H9 (cell line): ENCODE measurements at regions not wholly inside any gene's neighbourhood (a gene's known extent, or its start where the extent isn't known, plus 50 kb on each side); places are given as distances from the start of the nearest gene placed in this dataset.

Experiments used
- DNase-seq: peaks from one replicate; pipeline ENCODE4 v3.0.0-alpha.2; 2017
- H2AFZ ChIP-seq: one replicate; pipeline ENCODE4 v1.6.1; 2013; ENCODE audit warnings: mild to moderate bottlenecking, low read length, control low read depth, moderate library complexity
- H2AK5ac ChIP-seq: 2 replicates; pipeline ENCODE4 v1.6.1; 2013; ENCODE audit warnings: low read length, control low read depth, mixed read lengths; ENCODE audit not compliant: insufficient read length
- H2BK120ac ChIP-seq: one replicate; pipeline ENCODE4 v1.6.1; 2013; ENCODE audit warnings: low read depth, mild to moderate bottlenecking, low read length, control low read depth, inconsistent platforms; ENCODE audit not compliant: poor library complexity, severe bottlenecking
- H2BK12ac ChIP-seq: 2 replicates; pipeline ENCODE4 v1.6.1; 2013; ENCODE audit warnings: low read length, control low read depth, mixed read lengths, low read depth; ENCODE audit not compliant: insufficient read length
- H2BK15ac ChIP-seq: 2 replicates; pipeline ENCODE4 v1.6.1; 2013; ENCODE audit warnings: low read depth, low read length, control low read depth
- H2BK20ac ChIP-seq: one replicate; pipeline ENCODE4 v1.6.1; 2013; ENCODE audit warnings: low read depth, mild to moderate bottlenecking, low read length, control low read depth, inconsistent platforms; ENCODE audit not compliant: poor library complexity, severe bottlenecking
- H2BK5ac ChIP-seq: 2 replicates; pipeline ENCODE4 v1.6.1; 2013; ENCODE audit warnings: low read length, control low read depth, mixed read lengths; ENCODE audit not compliant: insufficient read length
- H3K14ac ChIP-seq: 2 replicates; pipeline ENCODE4 v1.6.1; 2013; ENCODE audit warnings: low read length, control low read depth; ENCODE audit not compliant: insufficient read depth
- H3K18ac ChIP-seq: 2 replicates; pipeline ENCODE4 v1.6.1; 2013; ENCODE audit warnings: low read depth, mild to moderate bottlenecking, mixed read lengths, low read length, control low read depth; ENCODE audit not compliant: insufficient read length
- H3K23ac ChIP-seq: 2 replicates; pipeline ENCODE4 v1.6.1; 2013; ENCODE audit warnings: low read length, control low read depth, mixed read lengths, low read depth; ENCODE audit not compliant: insufficient read length
- H3K23me2 ChIP-seq: 2 replicates; pipeline ENCODE4 v1.6.1; 2013; ENCODE audit warnings: low read depth, mild to moderate bottlenecking, mixed read lengths, low read length, control low read depth; ENCODE audit not compliant: insufficient read length, poor library complexity, severe bottlenecking
- H3K27ac ChIP-seq: 2 replicates; pipeline ENCODE4 v1.5.1; 2013; ENCODE audit warnings: low read length, control low read depth, mixed read lengths, low read depth; ENCODE audit not compliant: insufficient read length
- H3K27me3 ChIP-seq: 2 replicates; pipeline ENCODE4 v1.6.1; 2013; ENCODE audit warnings: low read length, control low read depth, inconsistent platforms; ENCODE audit not compliant: insufficient read depth
- H3K4ac ChIP-seq: 2 replicates; pipeline ENCODE4 v1.6.1; 2013; ENCODE audit warnings: low read depth, mild to moderate bottlenecking, control low read depth, inconsistent platforms, low read length, moderate library complexity
- H3K4me1 ChIP-seq: 2 replicates; pipeline ENCODE4 v1.6.1; 2013; ENCODE audit warnings: low read length, control low read depth, inconsistent platforms; ENCODE audit not compliant: insufficient read depth
- H3K4me2 ChIP-seq: 2 replicates; pipeline ENCODE4 v1.6.1; 2013; ENCODE audit warnings: low read length, control low read depth, mixed read lengths; ENCODE audit not compliant: insufficient read length, insufficient read depth
- H3K56ac ChIP-seq: 2 replicates; pipeline ENCODE4 v1.6.1; 2013; ENCODE audit warnings: low read depth, mild to moderate bottlenecking, mixed read lengths, low read length, control low read depth; ENCODE audit not compliant: insufficient read length
- H3K79me1 ChIP-seq: 2 replicates; pipeline ENCODE4 v1.6.1; 2013; ENCODE audit warnings: low read depth, mild to moderate bottlenecking, moderate library complexity, low read length, control low read depth, inconsistent platforms; ENCODE audit not compliant: insufficient read depth, poor library complexity, severe bottlenecking
- H3K79me2 ChIP-seq: 2 replicates; pipeline ENCODE4 v1.6.1; 2013; ENCODE audit warnings: low read length, control low read depth, inconsistent platforms; ENCODE audit not compliant: insufficient read depth
- H3K9ac ChIP-seq: 2 replicates; pipeline ENCODE4 v1.6.1; 2013; ENCODE audit warnings: low read length, control low read depth, mixed read lengths; ENCODE audit not compliant: insufficient read length; ENCODE audit errors: extremely low read depth
- H3K9me3 ChIP-seq: one replicate; pipeline ENCODE4 v1.6.1; 2013; ENCODE audit warnings: low read depth, low read length, inconsistent platforms; ENCODE audit not compliant: control insufficient read depth
- H3T11ph ChIP-seq: one replicate; pipeline ENCODE4 v1.6.1; 2013; ENCODE audit warnings: mild to moderate bottlenecking, low read length, control low read depth, inconsistent platforms
- H4K20me1 ChIP-seq: one replicate; pipeline ENCODE4 v1.6.1; 2013; ENCODE audit not compliant: control insufficient read depth, insufficient read length, insufficient read depth
- H4K5ac ChIP-seq: 2 replicates; pipeline ENCODE4 v1.6.1; 2013; ENCODE audit warnings: low read depth, mild to moderate bottlenecking, mixed read lengths, low read length, control low read depth; ENCODE audit not compliant: insufficient read length
- H4K8ac ChIP-seq: replicated peaks from 2 replicates; pipeline ENCODE4 v1.6.1; 2013; ENCODE audit warnings: low read length, control low read depth, mixed read lengths, low read depth; ENCODE audit not compliant: insufficient read length
- H4K91ac ChIP-seq: 2 replicates; pipeline ENCODE4 v1.6.1; 2013; ENCODE audit warnings: low read depth, mild to moderate bottlenecking, moderate library complexity, mixed read lengths, low read length, control low read depth; ENCODE audit not compliant: insufficient read length
- H3K27ac Mint-ChIP-seq, 3 experiments: 2 replicates in 2 of 3; 3 replicates in 1 of 3; pipeline ENCODE4 v1.8.0; 2020 to 2021; ENCODE audit warnings: mixed read lengths in 3 of 3, mild to moderate bottlenecking in 1 of 3, moderate library complexity in 1 of 3
- H3K27me3 Mint-ChIP-seq: 2 replicates; pipeline ENCODE4 v1.8.0; 2021; ENCODE audit warnings: low read depth, mild to moderate bottlenecking, moderate library complexity, mixed read lengths
- H3K36me3 Mint-ChIP-seq, 3 experiments: 2 replicates in 2 of 3; 3 replicates in 1 of 3; pipeline ENCODE4 v1.8.0; 2020 to 2021; ENCODE audit warnings: low read depth in 3 of 3, mixed read lengths in 3 of 3; ENCODE audit not compliant: insufficient read depth in 1 of 3
- H3K4me1 Mint-ChIP-seq, 2 experiments: 2 replicates each; pipeline ENCODE4 v1.8.0; 2020; ENCODE audit warnings: mixed read lengths in 2 of 2
- H3K4me3 Mint-ChIP-seq, 2 experiments: 2 replicates in 1 of 2; 3 replicates in 1 of 2; pipeline ENCODE4 v1.8.0; 2020 to 2021; ENCODE audit warnings: mild to moderate bottlenecking in 2 of 2, mixed read lengths in 2 of 2, moderate library complexity in 1 of 2
- H3K9me3 Mint-ChIP-seq, 2 experiments: 2 replicates in 1 of 2; 3 replicates in 1 of 2; pipeline ENCODE4 v1.8.0; 2020; ENCODE audit warnings: mild to moderate bottlenecking in 2 of 2, mixed read lengths in 2 of 2, moderate library complexity in 1 of 2
- CTCF ChIP-seq: fragments of 200-600 bp; sonication (generic); conservative IDR thresholded peaks from 3 replicates; pipeline ENCODE4 v1.8.0; 2021; ENCODE audit warnings: antibody characterized with exemption, mild to moderate bottlenecking
- WGBS: extraction: QIAGEN DNeasy Blood & Tissue Kit; methylation state at CpG from one replicate; pipeline ENCODE4 v1.1.7; 2013; ENCODE audit warnings: missing lambda C conversion rate, low lambda C conversion rate, mixed read lengths; ENCODE audit not compliant: insufficient read length; ENCODE audit errors: extremely low coverage; 5-methylcytosine and 5-hydroxymethylcytosine counted together

DNA sequence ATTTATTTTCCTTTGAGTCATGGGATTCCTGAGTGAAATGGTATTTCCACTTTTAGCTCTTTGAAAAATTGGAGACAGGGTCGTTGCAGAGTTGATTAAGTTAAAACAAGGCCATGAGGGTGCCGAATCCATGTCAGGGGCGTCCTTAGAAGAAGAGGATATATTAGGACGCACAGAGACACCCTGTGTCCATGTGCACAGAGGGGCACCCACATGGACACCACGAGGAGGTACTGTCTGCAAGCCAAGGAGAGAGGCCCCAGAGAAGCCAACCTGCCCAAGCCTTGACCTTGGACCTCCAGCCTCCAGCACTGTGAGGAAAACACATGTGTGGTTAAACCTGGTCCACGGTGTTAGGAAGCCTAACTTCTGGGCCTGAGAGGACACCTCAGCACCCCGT, 113.9 kb upstream of the THBS2 start:
- Histone ChIP-seq H4K91ac (no peak overlapping the region), H3K56ac (no peak overlapping the region), H3K27me3 (no peaks in the 10 kb centered on the region), H3K14ac (no peak overlapping the region), H3K27ac (no peak overlapping the region), H2BK20ac (no peak overlapping the region), H3K4me2 (no peak overlapping the region), H3K4me1 (no peaks in the 10 kb centered on the region), H4K5ac (no peak overlapping the region), H3K18ac (no peak overlapping the region), H2BK12ac (no peak overlapping the region), H3K4ac (no peak overlapping the region), H3K23ac (no peak overlapping the region), H4K20me1 (no peaks in the 10 kb centered on the region), H3K79me1 (no peaks in the 10 kb centered on the region), H3K79me2 (no peaks in the 10 kb centered on the region), H3T11ph (no peak overlapping the region), H2BK15ac (no peak overlapping the region), H2AFZ (no peak overlapping the region), H2BK120ac (no peak overlapping the region), H2AK5ac (no peak overlapping the region), H3K9ac (no peak overlapping the region), H2BK5ac (no peak overlapping the region), H4K8ac (no peak overlapping the region), H3K23me2 (no peaks in the 10 kb centered on the region), H3K9me3 (no peaks in the 10 kb centered on the region)
- H3K27me3 Mint-ChIP-seq: no peaks in the 10 kb centered on the region; the same call in 1 of the 2 replicates
- no peak for DNase-seq
- WGBS: no CpG with 5 or more reads among the region's 7 CpGs
- H3K4me1 Mint-ChIP-seq: peaks cover 0 to 14% of the 10 kb centered on the region in 2 experiments; a peak in 2 of 4 replicates
- peaks cover 0 to 6% (median 3%) of the 10 kb centered on the region in 3 experiments; a peak in 2 of 7 replicates for H3K36me3 Mint-ChIP-seq
- peaks cover 6 to 7% of the 10 kb centered on the region in 2 experiments; a peak in 2 of 5 replicates for H3K9me3 Mint-ChIP-seq
- no peak for TF ChIP-seq CTCF
- H3K27ac Mint-ChIP-seq: no peak overlapping the region
- H3K4me3 Mint-ChIP-seq: no peak overlapping the region
